GM12878 (cell line): ENCODE measurements at regions not wholly inside any gene's neighbourhood (a gene's known extent, or its start where the extent isn't known, plus 50 kb on each side); places are given as distances from the start of the nearest gene placed in this dataset.

Source experiments
- ATAC-seq: fragments of 200-7000 bp; cut with Tn5 transposase; 3 replicates; pipeline ENCODE4 v1.9.1; 2020; ENCODE audit warnings: mild to moderate bottlenecking, moderate library complexity
- BruUV-seq: library from RNA; stranded (reverse); fragments of 400-500 nt; replicated peaks from 2 replicates; lab custom pipeline; 2021; lab: Mats Ljungman, UMichigan
- CTCF ChIA-PET: fragments of 300-600 bp; sonication (Branson Sonifier 250); formaldehyde crosslinking; extraction: SDS; loops from one replicate; lab custom pipeline; 2021; ENCODE audit warnings: inconsistent platforms; lab: Yijun Ruan, JAX
- POLR2A ChIA-PET: fragments of 350-600 bp; formaldehyde crosslinking; extraction: SDS; loops from one replicate; lab custom pipeline; 2021; ENCODE audit warnings: inconsistent platforms; lab: Charles Lee
- RAD21 ChIA-PET: fragments of 300-600 bp; sonication (Branson Sonifier 250); formaldehyde crosslinking; loops from one replicate; lab custom pipeline; 2023; ENCODE audit warnings: antibody characterized with exemption; ENCODE audit not compliant: unreplicated experiment; lab: Charles Lee
- SMC1A ChIA-PET: fragments of 300-600 bp; sonication (Branson Sonifier 250); formaldehyde crosslinking; loops from one replicate; lab custom pipeline; 2023; ENCODE audit not compliant: unreplicated experiment, uncharacterized antibody; lab: Charles Lee
- DNase-seq: peaks from one replicate; pipeline ENCODE4 v3.0.0-alpha.2; 2011; ENCODE audit warnings: low read depth, low spot score
- FAIRE-seq: peaks from 3 replicates; lab custom pipeline; 2011; peaks lifted over from hg19 to GRCh38; lab: Jason Lieb, UNC
- H2AFZ ChIP-seq: 2 replicates; pipeline ENCODE4 v1.6.0; 2011; ENCODE audit warnings: low read depth, low read length, control low read depth; ENCODE audit not compliant: control insufficient read depth
- H3K27ac ChIP-seq: 2 replicates; pipeline ENCODE4 v1.5.1; 2011; ENCODE audit warnings: control low read depth; ENCODE audit not compliant: control insufficient read depth, insufficient read depth
- H3K27me3 ChIP-seq, 2 experiments: replicated peaks in 1 of 2; 2 replicates each; pipeline versions ENCODE4 v1.6.0 to v1.6.1; 2011; ENCODE audit warnings: low read length in 1 of 2; ENCODE audit not compliant: control insufficient read depth in 2 of 2, insufficient read depth in 2 of 2
- H3K36me3 ChIP-seq, 2 experiments: 2 replicates each; pipeline ENCODE4 v1.5.1; 2011; ENCODE audit warnings: low read length in 1 of 2; ENCODE audit not compliant: control insufficient read depth in 2 of 2, insufficient read depth in 2 of 2
- H3K4me1 ChIP-seq: 2 replicates; pipeline ENCODE4 v1.6.1; 2011; ENCODE audit warnings: mild to moderate bottlenecking, low read length, moderate library complexity, mixed read lengths; ENCODE audit not compliant: control insufficient read depth, insufficient read depth
- H3K4me2 ChIP-seq: 2 replicates; pipeline ENCODE4 v1.6.0; 2011; ENCODE audit warnings: control low read depth; ENCODE audit not compliant: control insufficient read depth, insufficient read depth
- H3K4me3 ChIP-seq: fragments of 200-600 bp; sonication (generic); 2 replicates; pipeline ENCODE4 v1.5.1; 2016
- H3K79me2 ChIP-seq: 2 replicates; pipeline ENCODE4 v1.6.0; 2011; ENCODE audit warnings: low read length; ENCODE audit not compliant: control insufficient read depth, insufficient read depth
- H3K9ac ChIP-seq: 2 replicates; pipeline ENCODE4 v1.8.0; 2011; ENCODE audit warnings: low read length, control low read depth, mixed read lengths; ENCODE audit not compliant: control insufficient read depth, insufficient read depth
- H3K9me3 ChIP-seq: replicated peaks from 3 replicates; pipeline ENCODE4 v1.5.1; 2011; ENCODE audit warnings: mild to moderate bottlenecking, low read length; ENCODE audit not compliant: control insufficient read depth, insufficient read depth
- H4K20me1 ChIP-seq: 2 replicates; pipeline ENCODE4 v1.6.0; 2011; ENCODE audit not compliant: control insufficient read depth, insufficient read depth
- CHD1 ChIP-seq: IDR thresholded peaks from 2 replicates; pipeline ENCODE4 v1.6.1; 2012; ENCODE audit warnings: low read depth, low read length, improper control_type of control experiment
- DPF2 ChIP-seq: fragments of 450-650 bp; IDR thresholded peaks from 2 replicates; pipeline ENCODE4 v1.6.1; 2017; ENCODE audit warnings: mild to moderate bottlenecking
- EZH2 ChIP-seq: IDR thresholded peaks from 2 replicates; pipeline ENCODE4 v1.6.1; 2012; ENCODE audit warnings: low read depth, mild to moderate bottlenecking, control low read depth, inconsistent platforms, low read length, borderline replicate concordance; ENCODE audit not compliant: control insufficient read depth
- JUNB ChIP-seq: IDR thresholded peaks from 2 replicates; pipeline ENCODE4 v1.6.1; 2016; ENCODE audit warnings: antibody characterized with exemption, mild to moderate bottlenecking
- RELB ChIP-seq: fragments of 450-650 bp; IDR thresholded peaks from 2 replicates; pipeline ENCODE4 v1.6.1; 2017; ENCODE audit warnings: low read depth, mild to moderate bottlenecking, moderate library complexity
- ZNF24 ChIP-seq: fragments of 450-650 bp; IDR thresholded peaks from 2 replicates; pipeline ENCODE4 v1.6.1; 2017; ENCODE audit warnings: antibody characterized with exemption, mild to moderate bottlenecking
- ZNF274 ChIP-seq: IDR thresholded peaks from one replicate; pipeline ENCODE4 v1.8.0; 2011; ENCODE audit not compliant: insufficient read length, insufficient read depth
- WGBS: methylation state at CpG from one replicate; pipeline ENCODE4 v1.1.6; 2016; ENCODE audit warnings: low lambda C conversion rate; ENCODE audit not compliant: insufficient replicate concordance, insufficient coverage; ENCODE audit errors: missing lambda C conversion rate; 5-methylcytosine and 5-hydroxymethylcytosine counted together
- in situ Hi-C: fragments of 300-500 bp; cut with MboI; formaldehyde crosslinking; loops from 9 replicates; pipeline ENCODE4 v1.14.3; 2018; ENCODE audit warnings: mixed read lengths
- intact Hi-C: fragments of 100-400 bp; cut with micrococcal nuclease; formaldehyde crosslinking; loops from one replicate; pipeline ENCODE4 v1.14.2; 2022; ENCODE audit not compliant: unreplicated experiment

- FAIRE-seq, result no peak
Observed at GRCh38 chr2:23008440-23008839, 376.5 kb upstream of the KLHL29 start.

GRCh38 chr2:23008951-23009350 is 376.0 kb upstream of the KLHL29 start:
- intact Hi-C loops, result no loop called here
- no TSS peak for BruUV-seq
- Histone ChIP-seq H2AFZ (no peak overlapping the region), H3K27me3 (no peaks in the 10 kb centered on the region), H3K79me2 (no peaks in the 10 kb centered on the region), H3K4me2 (no peak overlapping the region)
- RAD21 ChIA-PET, result no interaction called here
- TF ChIP-seq RELB (no peak), JUNB (no peak)
- TF ChIP-seq, all 136 proteins: peak for 0
- Histone ChIP-seq H3K4me1 (no peaks in the 10 kb centered on the region), H3K4me3 (no peak overlapping the region), H4K20me1 (no peaks in the 10 kb centered on the region), H3K9me3 (no peaks in the 10 kb centered on the region), H3K27ac (no peak overlapping the region), H3K36me3 (no peaks in the 10 kb centered on the region), H3K9ac (no peak overlapping the region)
- FAIRE-seq (no peak), DNase-seq (no peak), ATAC-seq (no peak)
- POLR2A ChIA-PET, result no interaction called here
- in situ Hi-C loops, result no loop called here
- WGBS, result 55% methylated on average over 7 of the region's 7 CpGs
- SMC1A ChIA-PET, result no interaction called here
- CTCF ChIA-PET, result no interaction called here

More at GRCh38 chr2:23008440-23008839, 376.5 kb upstream of the KLHL29 start:
- H3K79me2 ChIP-seq, result no peaks in the 10 kb centered on the region
- no peaks in the 10 kb centered on the region for H3K36me3 ChIP-seq
- BruUV-seq, result no TSS peak
- H3K4me1 ChIP-seq, result no peaks in the 10 kb centered on the region
- H3K9ac ChIP-seq, result no peak overlapping the region
- intact Hi-C loops (no loop called here), in situ Hi-C loops (no loop called here)
- CTCF ChIA-PET, result no interaction called here
- H3K4me3 ChIP-seq, result no peak overlapping the region
- WGBS, result 42% methylated on average over 6 of the region's 6 CpGs
- DNase-seq (no peak), ATAC-seq (no peak)
- no peak overlapping the region for H2AFZ ChIP-seq
- no peak overlapping the region for H3K27ac ChIP-seq
- no peaks in the 10 kb centered on the region for H4K20me1 ChIP-seq
- H3K27me3 ChIP-seq, result no peaks in the 10 kb centered on the region
- H3K4me2 ChIP-seq, result no peak overlapping the region
- SMC1A ChIA-PET, result no interaction called here
- POLR2A ChIA-PET, result no interaction called here
- TF ChIP-seq ZNF274 (no peak), DPF2 (no peak), CHD1 (no peak), ZNF24 (no peak), EZH2 (no peak)
- RAD21 ChIA-PET, result no interaction called here
- H3K9me3 ChIP-seq, result no peaks in the 10 kb centered on the region
